HepG2 (cell line): ENCODE measurements at regions not wholly inside any gene's neighbourhood (a gene's known extent, or its start where the extent isn't known, plus 50 kb on each side); places are given as distances from the start of the nearest gene placed in this dataset.

Experiments
- CBFB ChIP-seq: sonication (generic); formaldehyde crosslinking; IDR thresholded peaks from 2 replicates; pipeline ENCODE4 v1.4.0; 2020; ENCODE audit warnings: missing genetic modification reagents
- FOXK1 ChIP-seq: sonication (generic); formaldehyde crosslinking; IDR thresholded peaks from 2 replicates; pipeline ENCODE4 v1.4.0; 2020; ENCODE audit warnings: low read depth, missing genetic modification reagents, borderline replicate concordance
- FOXM1 ChIP-seq: sonication (generic); formaldehyde crosslinking; IDR thresholded peaks from 2 replicates; pipeline ENCODE4 v1.5.0; 2020; ENCODE audit warnings: missing genetic modification reagents
- HOXD1 ChIP-seq: sonication (generic); formaldehyde crosslinking; IDR thresholded peaks from 2 replicates; pipeline ENCODE4 v1.5.0; 2020; ENCODE audit warnings: missing genetic modification reagents
- LCORL ChIP-seq, 2 experiments: fragments of 450-650 bp in 1 of 2; sonication (generic) in 1 of 2; formaldehyde crosslinking in 1 of 2; IDR thresholded peaks; 2 replicates each; pipeline versions ENCODE4 v1.5.0 to v1.6.1; 2017 to 2020; ENCODE audit warnings: antibody characterized with exemption in 1 of 2, missing genetic modification reagents in 1 of 2
- NFE2L1 ChIP-seq: sonication (generic); formaldehyde crosslinking; IDR thresholded peaks from 2 replicates; pipeline ENCODE4 v1.4.0; 2020; ENCODE audit warnings: missing genetic modification reagents, mild to moderate bottlenecking, borderline replicate concordance
- POLR2A ChIP-seq, 2 experiments: IDR thresholded peaks; 2 replicates each; pipeline ENCODE4 v1.6.1; 2011; ENCODE audit warnings: low read depth in 2 of 2, low read length in 2 of 2, mild to moderate bottlenecking in 1 of 2, moderate library complexity in 1 of 2; ENCODE audit not compliant: insufficient read depth in 1 of 2
- RELA ChIP-seq: sonication (generic); formaldehyde crosslinking; IDR thresholded peaks from 2 replicates; pipeline ENCODE4 v1.4.0; 2020; ENCODE audit warnings: missing genetic modification reagents
- SP1 ChIP-seq, 2 experiments: fragments of 450-650 bp in 1 of 2; sonication (generic) in 1 of 2; formaldehyde crosslinking in 1 of 2; IDR thresholded peaks; 2 replicates each; pipeline versions ENCODE4 v1.4.0 to v1.6.1; 2016 to 2020; ENCODE audit warnings: missing genetic modification reagents in 1 of 2
- ZC3H4 ChIP-seq: sonication (generic); formaldehyde crosslinking; IDR thresholded peaks from 2 replicates; pipeline ENCODE4 v1.4.0; 2020; ENCODE audit warnings: missing genetic modification reagents, borderline replicate concordance
- ZNF24 ChIP-seq: fragments of 450-650 bp; IDR thresholded peaks from 2 replicates; pipeline ENCODE4 v1.6.1; 2017; ENCODE audit warnings: antibody characterized with exemption, mild to moderate bottlenecking
- TF ChIP-seq, protein P1 (sequence below): sonication (generic); formaldehyde crosslinking; IDR thresholded peaks from 2 replicates; pipeline ENCODE4 v1.5.0; 2020; ENCODE audit warnings: mild to moderate bottlenecking, missing genetic modification reagents, moderate library complexity

DNA sequence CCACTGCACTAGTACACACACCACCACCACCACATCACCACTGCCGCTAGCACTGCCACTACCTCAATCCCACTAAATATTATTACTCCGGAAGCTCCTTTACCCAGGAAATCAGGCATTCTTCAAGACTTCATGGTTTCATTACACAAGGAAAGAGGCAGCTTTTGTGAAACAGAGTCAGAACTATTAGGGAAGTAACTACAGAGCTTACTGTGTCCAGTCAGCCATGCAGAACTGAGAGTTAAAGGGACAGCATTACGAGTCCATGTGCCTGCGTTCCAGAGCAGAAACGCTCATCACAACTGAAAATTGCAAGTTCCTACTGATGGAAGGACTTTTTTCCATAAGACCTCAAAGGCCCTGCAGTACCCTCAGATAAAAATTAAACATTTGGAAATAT lies 103.2 kb upstream of the FRG1 start:
- TF ChIP-seq FOXK1: no peak
- TF ChIP-seq, protein P1, sequence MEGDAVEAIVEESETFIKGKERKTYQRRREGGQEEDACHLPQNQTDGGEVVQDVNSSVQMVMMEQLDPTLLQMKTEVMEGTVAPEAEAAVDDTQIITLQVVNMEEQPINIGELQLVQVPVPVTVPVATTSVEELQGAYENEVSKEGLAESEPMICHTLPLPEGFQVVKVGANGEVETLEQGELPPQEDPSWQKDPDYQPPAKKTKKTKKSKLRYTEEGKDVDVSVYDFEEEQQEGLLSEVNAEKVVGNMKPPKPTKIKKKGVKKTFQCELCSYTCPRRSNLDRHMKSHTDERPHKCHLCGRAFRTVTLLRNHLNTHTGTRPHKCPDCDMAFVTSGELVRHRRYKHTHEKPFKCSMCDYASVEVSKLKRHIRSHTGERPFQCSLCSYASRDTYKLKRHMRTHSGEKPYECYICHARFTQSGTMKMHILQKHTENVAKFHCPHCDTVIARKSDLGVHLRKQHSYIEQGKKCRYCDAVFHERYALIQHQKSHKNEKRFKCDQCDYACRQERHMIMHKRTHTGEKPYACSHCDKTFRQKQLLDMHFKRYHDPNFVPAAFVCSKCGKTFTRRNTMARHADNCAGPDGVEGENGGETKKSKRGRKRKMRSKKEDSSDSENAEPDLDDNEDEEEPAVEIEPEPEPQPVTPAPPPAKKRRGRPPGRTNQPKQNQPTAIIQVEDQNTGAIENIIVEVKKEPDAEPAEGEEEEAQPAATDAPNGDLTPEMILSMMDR: no peak
- TF ChIP-seq RELA (CRISPR knock-in tag): no peak
- no peak for TF ChIP-seq HOXD1 (CRISPR knock-in tag)
- no peak for TF ChIP-seq ZC3H4 (CRISPR knock-in tag)
- no peak for TF ChIP-seq LCORL (IDR thresholded peaks at IDR 0.05)
- TF ChIP-seq LCORL (CRISPR knock-in tag; IDR thresholded peaks at IDR 0.05): no peak
- TF ChIP-seq ZNF24: no peak
- TF ChIP-seq POLR2A (IDR thresholded peaks at IDR 0.05; ENCODE audit: insufficient read depth in 1 of 2, low read depth in 2 of 2, low read length in 2 of 2): no peak
- TF ChIP-seq CBFB (CRISPR knock-in tag): no peak
- no peak for TF ChIP-seq NFE2L1
- no peak for TF ChIP-seq FOXM1
- TF ChIP-seq SP1 (IDR thresholded peaks at IDR 0.05): no peak
- TF ChIP-seq SP1 (CRISPR knock-in tag; IDR thresholded peaks at IDR 0.05): no peak
